Hepatocyte (in vitro differentiated cells): ENCODE measurements at regions not wholly inside any gene's neighbourhood (a gene's known extent, or its start where the extent isn't known, plus 50 kb on each side); places are given as distances from the start of the nearest gene placed in this dataset.

Experiments
- DNase-seq: peaks from one replicate; pipeline ENCODE4 v3.0.0-alpha.2; 2016; ENCODE audit warnings: low spot score
- H2AFZ ChIP-seq: fragments of 200-600 bp; sonication (generic); 2 replicates; pipeline ENCODE4 v1.6.0; 2016; ENCODE audit warnings: antibody characterized with exemption, mild to moderate bottlenecking
- H3K27ac ChIP-seq: fragments of 200-600 bp; sonication (generic); 2 replicates; pipeline ENCODE4 v1.5.1; 2016; ENCODE audit warnings: mild to moderate bottlenecking
- H3K27me3 ChIP-seq: fragments of 200-600 bp; sonication (generic); 2 replicates; pipeline ENCODE4 v1.6.1; 2016
- H3K36me3 ChIP-seq: fragments of 200-600 bp; sonication (generic); replicated peaks from 2 replicates; pipeline ENCODE4 v1.5.1; 2016; ENCODE audit warnings: low read depth; ENCODE audit not compliant: insufficient read depth
- H3K4me1 ChIP-seq: fragments of 200-600 bp; sonication (generic); 2 replicates; pipeline ENCODE4 v1.5.1; 2016; ENCODE audit warnings: mild to moderate bottlenecking, moderate library complexity; ENCODE audit not compliant: insufficient read depth
- H3K4me2 ChIP-seq: fragments of 200-600 bp; sonication (generic); 2 replicates; pipeline ENCODE4 v1.6.0; 2016
- H3K4me3 ChIP-seq: fragments of 200-600 bp; sonication (generic); 2 replicates; pipeline ENCODE4 v1.5.1; 2016; ENCODE audit warnings: mild to moderate bottlenecking
- H3K79me2 ChIP-seq: fragments of 200-600 bp; sonication (generic); 2 replicates; pipeline ENCODE4 v1.6.0; 2017; ENCODE audit warnings: mild to moderate bottlenecking
- H3K9me2 ChIP-seq: fragments of 200-600 bp; sonication (generic); replicated peaks from 2 replicates; pipeline ENCODE4 v1.6.0; 2017; ENCODE audit warnings: mild to moderate bottlenecking; ENCODE audit not compliant: insufficient read depth
- H3K9me3 ChIP-seq: fragments of 200-600 bp; sonication (generic); 2 replicates; pipeline ENCODE4 v1.5.1; 2016; ENCODE audit warnings: low read depth, mild to moderate bottlenecking
- H4K20me1 ChIP-seq: fragments of 200-600 bp; sonication (generic); 2 replicates; pipeline ENCODE4 v1.6.0; 2016; ENCODE audit warnings: mild to moderate bottlenecking; ENCODE audit not compliant: insufficient read depth, poor library complexity, severe bottlenecking
- CTCF ChIP-seq: fragments of 200-600 bp; sonication (generic); IDR thresholded peaks from 2 replicates; pipeline ENCODE4 v1.5.1; 2016; ENCODE audit warnings: antibody characterized with exemption, mild to moderate bottlenecking; ENCODE audit not compliant: poor library complexity
- EZH2 ChIP-seq: fragments of 200-600 bp; sonication (generic); IDR thresholded peaks from 2 replicates; pipeline ENCODE4 v1.6.1; 2016; ENCODE audit warnings: antibody characterized with exemption, mild to moderate bottlenecking, borderline replicate concordance
- EZH2phosphoT487 ChIP-seq: fragments of 200-600 bp; sonication (generic); IDR thresholded peaks from one replicate; pipeline ENCODE4 v1.6.1; 2018; ENCODE audit warnings: antibody characterized with exemption, mild to moderate bottlenecking, low read depth, moderate library complexity; ENCODE audit not compliant: unreplicated experiment, severe bottlenecking
- WGBS: methylation state at CpG from one replicate; pipeline ENCODE4 v1.1.6; 2016; ENCODE audit warnings: low lambda C conversion rate; ENCODE audit errors: missing lambda C conversion rate; 5-methylcytosine and 5-hydroxymethylcytosine counted together

GRCh38 chr20:4350096-4350495 lies 101.0 kb upstream of the ADRA1D start:
- Histone ChIP-seq H3K4me3 (no peak overlapping the region), H3K27me3 (no peaks in the 10 kb centered on the region), H3K9me3 (no peaks in the 10 kb centered on the region), H3K36me3 (no peaks in the 10 kb centered on the region), H3K4me2 (no peak overlapping the region), H3K9me2 (no peaks in the 10 kb centered on the region), H3K4me1 (no peaks in the 10 kb centered on the region), H4K20me1 (no peaks in the 10 kb centered on the region), H3K27ac (no peak overlapping the region), H2AFZ (no peak overlapping the region), H3K79me2 (no peaks in the 10 kb centered on the region)
- DNase-seq: no peak
- TF ChIP-seq CTCF (no peak), EZH2 (no peak), EZH2phosphoT487 (no peak)
- WGBS: 90% methylated on average over 1 of the region's 1 CpG

GRCh38 chr20:4344670-4345069 lies 95.6 kb upstream of the ADRA1D start:
- H3K4me2 ChIP-seq: no peak overlapping the region
- DNase-seq: no peak

GRCh38 chr20:4342609-4343008 lies 93.5 kb upstream of the ADRA1D start:
- no peak overlapping the region for H3K4me3 ChIP-seq
- peaks cover 4% of the 10 kb centered on the region for H3K4me1 ChIP-seq
- H3K36me3 ChIP-seq: no peaks in the 10 kb centered on the region
- DNase-seq: no peak
- H3K4me2 ChIP-seq: peak overlapping the region; percentile 1
- no peaks in the 10 kb centered on the region for H3K9me2 ChIP-seq
- TF ChIP-seq CTCF (no peak), EZH2phosphoT487 (no peak), EZH2 (no peak)
- no peaks in the 10 kb centered on the region for H3K9me3 ChIP-seq
- H3K27me3 ChIP-seq: no peaks in the 10 kb centered on the region
- peak overlapping the region; percentile 1 for H3K27ac ChIP-seq
- no peak overlapping the region for H2AFZ ChIP-seq
- 13% methylated on average over 2 of the region's 2 CpGs for WGBS
- no peaks in the 10 kb centered on the region for H3K79me2 ChIP-seq
- no peaks in the 10 kb centered on the region for H4K20me1 ChIP-seq

More at GRCh38 chr20:4344670-4345069, 95.6 kb upstream of the ADRA1D start:
- Histone ChIP-seq H3K9me3 (no peaks in the 10 kb centered on the region), H3K79me2 (no peaks in the 10 kb centered on the region), H3K9me2 (no peaks in the 10 kb centered on the region), H3K36me3 (no peaks in the 10 kb centered on the region), H3K4me3 (no peak overlapping the region), H3K4me1 (peaks cover 4% of the 10 kb centered on the region), H3K27ac (no peak overlapping the region), H3K27me3 (no peaks in the 10 kb centered on the region), H4K20me1 (no peaks in the 10 kb centered on the region), H2AFZ (no peak overlapping the region)
- WGBS: 82% methylated on average over 2 of the region's 2 CpGs
- TF ChIP-seq CTCF: no peak
- TF ChIP-seq EZH2: no peak
- no peak for TF ChIP-seq EZH2phosphoT487
